ENCODE measurements at regions not wholly inside any gene's neighbourhood (a gene's known extent, or its start where the extent isn't known, plus 50 kb on each side); places are given as distances from the start of the nearest gene placed in this dataset.
"Not testable (repeated sequence)": the region's sequence is repeated elsewhere in the genome, so short reads cannot be mapped to it uniquely, and the experiment has no call there.

- DNase-seq (no peak), ATAC-seq (ENCODE audit: low read depth) (no peak)
- Mint-ChIP-seq H3K9me3 (no peaks in the 10 kb centered on the region), H3K4me1 (peaks cover 3% of the 10 kb centered on the region), H3K36me3 (no peaks in the 10 kb centered on the region), H3K27me3 (peaks cover 11% of the 10 kb centered on the region), H3K4me3 (no peak overlapping the region), H3K27ac (no peak overlapping the region)
- POLR2A ChIA-PET, result no interaction called here
Observed at GRCh38 chr5:52623291-52623690, 164.4 kb upstream of the ITGA1 start.

- Mint-ChIP-seq H3K9me3 (no peaks in the 10 kb centered on the region), H3K27ac (no peak overlapping the region), H3K36me3 (no peaks in the 10 kb centered on the region), H3K27me3 (peaks cover 8% of the 10 kb centered on the region), H3K4me3 (no peak overlapping the region), H3K4me1 (peaks cover 3% of the 10 kb centered on the region)
- DNase-seq (no peak), ATAC-seq (ENCODE audit: low read depth) (no peak)
- POLR2A ChIA-PET, result no interaction called here
Observed at GRCh38 chr5:52624291-52624690, 163.4 kb upstream of the ITGA1 start.

- Mint-ChIP-seq H3K9me3 (no peaks in the 10 kb centered on the region), H3K4me1 (no peaks in the 10 kb centered on the region), H3K27ac (no peak overlapping the region), H3K27me3 (peaks cover 8% of the 10 kb centered on the region), H3K4me3 (no peak overlapping the region), H3K36me3 (no peaks in the 10 kb centered on the region)
- ATAC-seq (ENCODE audit: low read depth), result no peak
- POLR2A ChIA-PET, result no interaction called here
- DNase-seq, result no peak
Observed at GRCh38 chr5:52626312-52626711, 161.4 kb upstream of the ITGA1 start.

- Mint-ChIP-seq H3K4me1 (no peaks in the 10 kb centered on the region), H3K9me3 (no peaks in the 10 kb centered on the region), H3K36me3 (no peaks in the 10 kb centered on the region), H3K4me3 (no peak overlapping the region), H3K27me3 (peaks cover 6% of the 10 kb centered on the region), H3K27ac (no peak overlapping the region)
- ATAC-seq (ENCODE audit: low read depth) (no peak), DNase-seq (no peak)
- POLR2A ChIA-PET, result no interaction called here
Observed at GRCh38 chr5:52627740-52628139, 160.0 kb upstream of the ITGA1 start.

GRCh38 chr5:52632281-52632680 lies 155.4 kb upstream of the ITGA1 start:
- no peak for DNase-seq
- H3K36me3 Mint-ChIP-seq, result no peaks in the 10 kb centered on the region
- POLR2A ChIA-PET, result no interaction called here
- no peaks in the 10 kb centered on the region for H3K4me1 Mint-ChIP-seq
- no peaks in the 10 kb centered on the region for H3K9me3 Mint-ChIP-seq
- H3K27ac Mint-ChIP-seq, result no peak overlapping the region
- H3K27me3 Mint-ChIP-seq, result peaks cover 4% of the 10 kb centered on the region
- no peak for ATAC-seq (ENCODE audit: low read depth)
- no peak overlapping the region for H3K4me3 Mint-ChIP-seq

GRCh38 chr5:52634171-52634570 lies 153.5 kb upstream of the ITGA1 start:
- ATAC-seq (ENCODE audit: low read depth); POLR2A ChIA-PET; H3K4me1 Mint-ChIP-seq; H3K4me3 Mint-ChIP-seq; H3K27ac Mint-ChIP-seq; H3K36me3 Mint-ChIP-seq; H3K27me3 Mint-ChIP-seq; H3K9me3 Mint-ChIP-seq; DNase-seq: not testable (repeated sequence)

- Mint-ChIP-seq H3K4me3 (no peak overlapping the region), H3K9me3 (no peaks in the 10 kb centered on the region), H3K27ac (no peak overlapping the region), H3K4me1 (no peaks in the 10 kb centered on the region), H3K36me3 (no peaks in the 10 kb centered on the region), H3K27me3 (peaks cover 3% of the 10 kb centered on the region)
- no peak for DNase-seq
- no peak for ATAC-seq (ENCODE audit: low read depth)
- POLR2A ChIA-PET, result no interaction called here
Observed at GRCh38 chr5:52638732-52639131, 149.0 kb upstream of the ITGA1 start.

- Mint-ChIP-seq H3K27me3 (peaks cover under 1% of the 10 kb centered on the region), H3K4me3 (no peak overlapping the region), H3K4me1 (no peaks in the 10 kb centered on the region), H3K9me3 (peaks cover 3% of the 10 kb centered on the region), H3K27ac (no peak overlapping the region), H3K36me3 (no peaks in the 10 kb centered on the region)
- POLR2A ChIA-PET, result no interaction called here
- ATAC-seq (ENCODE audit: low read depth), result no peak
- no peak for DNase-seq
Observed at GRCh38 chr5:52648726-52649125, 139.0 kb upstream of the ITGA1 start.

GRCh38 chr5:52655163-52655562 lies 132.6 kb upstream of the ITGA1 start:
- POLR2A ChIA-PET, result no interaction called here
- H3K4me3 Mint-ChIP-seq, result no peak overlapping the region
- ATAC-seq (ENCODE audit: low read depth) (no peak), DNase-seq (no peak)
- H3K9me3 Mint-ChIP-seq, result no peaks in the 10 kb centered on the region
- H3K36me3 Mint-ChIP-seq, result no peaks in the 10 kb centered on the region
- no peaks in the 10 kb centered on the region for H3K4me1 Mint-ChIP-seq
- no peak overlapping the region for H3K27ac Mint-ChIP-seq
- peaks cover 19% of the 10 kb centered on the region for H3K27me3 Mint-ChIP-seq

GRCh38 chr5:52656569-52657246 lies 131.0 kb upstream of the ITGA1 start:
- DNase-seq, result no peak
- POLR2A ChIA-PET, result no interaction called here
- ATAC-seq (ENCODE audit: low read depth), result no peak
- Mint-ChIP-seq H3K27me3 (peaks cover 19% of the 10 kb centered on the region), H3K9me3 (no peaks in the 10 kb centered on the region), H3K27ac (no peak overlapping the region), H3K4me3 (no peak overlapping the region), H3K36me3 (no peaks in the 10 kb centered on the region), H3K4me1 (no peaks in the 10 kb centered on the region)

GRCh38 chr5:52657247-52657645 lies 130.5 kb upstream of the ITGA1 start:
- Mint-ChIP-seq H3K27ac (no peak overlapping the region), H3K9me3 (no peaks in the 10 kb centered on the region), H3K36me3 (no peaks in the 10 kb centered on the region), H3K4me3 (no peak overlapping the region), H3K4me1 (no peaks in the 10 kb centered on the region), H3K27me3 (peaks cover 19% of the 10 kb centered on the region)
- POLR2A ChIA-PET, result no interaction called here
- no peak for ATAC-seq (ENCODE audit: low read depth)
- no peak for DNase-seq

- DNase-seq (no peak), ATAC-seq (ENCODE audit: low read depth) (no peak)
- Mint-ChIP-seq H3K36me3 (no peaks in the 10 kb centered on the region), H3K27me3 (peaks cover 21% of the 10 kb centered on the region), H3K27ac (no peak overlapping the region), H3K4me1 (no peaks in the 10 kb centered on the region), H3K4me3 (no peak overlapping the region), H3K9me3 (no peaks in the 10 kb centered on the region)
- POLR2A ChIA-PET, result no interaction called here
Observed at GRCh38 chr5:52658246-52658645, 129.5 kb upstream of the ITGA1 start.

- ATAC-seq (ENCODE audit: low read depth) (no peak), DNase-seq (no peak)
- Mint-ChIP-seq H3K4me1 (peaks cover 2% of the 10 kb centered on the region), H3K9me3 (no peaks in the 10 kb centered on the region), H3K27me3 (peaks cover 11% of the 10 kb centered on the region), H3K27ac (no peak overlapping the region), H3K4me3 (no peak overlapping the region), H3K36me3 (no peaks in the 10 kb centered on the region)
- POLR2A ChIA-PET, result no interaction called here
Observed at GRCh38 chr5:52660621-52661020, 127.1 kb upstream of the ITGA1 start.

GRCh38 chr5:52661903-52662595 lies 125.7 kb upstream of the ITGA1 start:
- Mint-ChIP-seq H3K4me3 (no peak overlapping the region), H3K9me3 (no peaks in the 10 kb centered on the region), H3K4me1 (peaks cover 3% of the 10 kb centered on the region), H3K36me3 (no peaks in the 10 kb centered on the region), H3K27ac (no peak overlapping the region), H3K27me3 (peaks cover 9% of the 10 kb centered on the region)
- ATAC-seq (ENCODE audit: low read depth), result no peak
- POLR2A ChIA-PET, result no interaction called here
- no peak for DNase-seq
